Neural cell (in vitro differentiated cells): ENCODE measurements at regions not wholly inside any gene's neighbourhood (a gene's known extent, or its start where the extent isn't known, plus 50 kb on each side); places are given as distances from the start of the nearest gene placed in this dataset.

Experiments used
- H2AFZ ChIP-seq: fragments of 200-600, 300-800 bp; sonication (generic), shearing (Covaris generic); 2 replicates; pipeline ENCODE4 v1.6.0; 2014; ENCODE audit warnings: low read depth, mild to moderate bottlenecking, antibody characterized with exemption, low read length, moderate library complexity
- H3F3A ChIP-seq: fragments of 200-600 bp; shearing (Covaris generic); 2 replicates; pipeline ENCODE4 v1.6.1; 2016; ENCODE audit warnings: mild to moderate bottlenecking, moderate library complexity, mixed read lengths, antibody characterized with exemption, low read length; ENCODE audit not compliant: insufficient read depth, poor library complexity, severe bottlenecking
- H3K27ac ChIP-seq: fragments of 200-600, 300-800 bp; sonication (generic), shearing (Covaris generic); 2 replicates; pipeline ENCODE4 v1.5.1; 2014; ENCODE audit warnings: mild to moderate bottlenecking, low read length, moderate library complexity
- H3K27me3 ChIP-seq: fragments of 300-800, 200-600 bp; sonication (generic), shearing (Covaris generic); 2 replicates; pipeline ENCODE4 v1.6.0; 2014; ENCODE audit warnings: mild to moderate bottlenecking, low read depth, low read length, moderate library complexity; ENCODE audit not compliant: insufficient read depth
- H3K36me3 ChIP-seq: fragments of 300-800, 200-600 bp; sonication (generic), shearing (Covaris generic); 2 replicates; pipeline ENCODE4 v1.5.1; 2014; ENCODE audit warnings: mild to moderate bottlenecking, antibody characterized with exemption, low read length, moderate library complexity; ENCODE audit not compliant: insufficient read depth
- H3K4me2 ChIP-seq: fragments of 300-800, 200-600 bp; sonication (generic), shearing (Covaris generic); 2 replicates; pipeline ENCODE4 v1.6.0; 2014; ENCODE audit warnings: mild to moderate bottlenecking, low read length
- H3K4me3 ChIP-seq: fragments of 300-800, 200-600 bp; sonication (generic), shearing (Covaris generic); 2 replicates; pipeline ENCODE4 v1.5.1; 2014; ENCODE audit warnings: mild to moderate bottlenecking, low read length, moderate library complexity
- H3K79me2 ChIP-seq: fragments of 200-600 bp; shearing (Covaris generic); replicated peaks from 2 replicates; pipeline ENCODE4 v1.6.0; 2014; ENCODE audit warnings: mild to moderate bottlenecking, low read length, moderate library complexity; ENCODE audit not compliant: insufficient read depth
- H3K9ac ChIP-seq: fragments of 300-800, 200-600 bp; sonication (generic), shearing (Covaris generic); 2 replicates; pipeline ENCODE4 v1.6.1; 2016; ENCODE audit warnings: mild to moderate bottlenecking, low read length, mixed read lengths
- H3K9me2 ChIP-seq: fragments of 200-600 bp; shearing (Covaris generic); 2 replicates; pipeline ENCODE4 v1.6.1; 2016; ENCODE audit warnings: mild to moderate bottlenecking, low read length, mixed read lengths; ENCODE audit not compliant: insufficient read depth
- H3K9me3 ChIP-seq: fragments of 200-600, 300-800 bp; sonication (generic), shearing (Covaris generic); 2 replicates; pipeline ENCODE4 v1.6.1; 2016; ENCODE audit warnings: mild to moderate bottlenecking, mixed run types, low read length, moderate library complexity, mixed read lengths
- H4K20me1 ChIP-seq: fragments of 200-600 bp; shearing (Covaris generic); 2 replicates; pipeline ENCODE4 v1.6.1; 2016; ENCODE audit warnings: mild to moderate bottlenecking, mixed run types; ENCODE audit not compliant: insufficient read depth
- CTCF ChIP-seq: fragments of 450-650 bp; IDR thresholded peaks from 2 replicates; pipeline ENCODE4 v1.5.1; 2014; ENCODE audit warnings: antibody characterized with exemption, mild to moderate bottlenecking, moderate library complexity; ENCODE audit not compliant: poor library complexity, severe bottlenecking
- EP300 ChIP-seq: fragments of 450-650 bp; conservative IDR thresholded peaks from 2 replicates; pipeline ENCODE4 v1.6.1; 2014; ENCODE audit warnings: antibody characterized with exemption, mild to moderate bottlenecking, moderate library complexity; ENCODE audit not compliant: poor library complexity, severe bottlenecking
- EZH2 ChIP-seq: fragments of 200-600, 300-800 bp; shearing (Covaris generic), sonication (generic); IDR thresholded peaks from 2 replicates; pipeline ENCODE4 v1.6.1; 2014; ENCODE audit warnings: antibody characterized with exemption, low read length, borderline replicate concordance, mild to moderate bottlenecking; ENCODE audit not compliant: insufficient read depth, poor library complexity, severe bottlenecking
- MXI1 ChIP-seq: fragments of 450-650 bp; conservative IDR thresholded peaks from 2 replicates; pipeline ENCODE4 v1.6.1; 2014; ENCODE audit warnings: antibody characterized with exemption, mild to moderate bottlenecking; ENCODE audit not compliant: poor library complexity, severe bottlenecking
- POLR2AphosphoS5 ChIP-seq: IDR thresholded peaks from 2 replicates; pipeline ENCODE4 v1.6.1; 2012
- RAD21 ChIP-seq: fragments of 450-650 bp; conservative IDR thresholded peaks from 2 replicates; pipeline ENCODE4 v1.6.1; 2014; ENCODE audit warnings: antibody characterized with exemption, mild to moderate bottlenecking, moderate library complexity
- REST ChIP-seq: IDR thresholded peaks from 2 replicates; pipeline ENCODE4 v1.6.1; 2012; ENCODE audit warnings: borderline replicate concordance
- SMC3 ChIP-seq: fragments of 450-650 bp; conservative IDR thresholded peaks from 2 replicates; pipeline ENCODE4 v1.6.1; 2014; ENCODE audit warnings: antibody characterized with exemption, mild to moderate bottlenecking, moderate library complexity; ENCODE audit not compliant: poor library complexity
- TAF1 ChIP-seq: IDR thresholded peaks from 2 replicates; pipeline ENCODE4 v1.6.1; 2012; ENCODE audit warnings: low read depth

- H3K27me3 ChIP-seq = no peaks in the 10 kb centered on the region
- H3K9me3 ChIP-seq = no peaks in the 10 kb centered on the region
- no peaks in the 10 kb centered on the region for H3K36me3 ChIP-seq
- TF ChIP-seq SMC3 (no peak), POLR2AphosphoS5 (no peak), EZH2 (no peak), RAD21 (no peak)
- H4K20me1 ChIP-seq = no peaks in the 10 kb centered on the region
- no peak overlapping the region for H2AFZ ChIP-seq
- no peak overlapping the region for H3K4me3 ChIP-seq
- no peak overlapping the region for H3K27ac ChIP-seq
- no peak overlapping the region for H3K9ac ChIP-seq
- no peaks in the 10 kb centered on the region for H3K79me2 ChIP-seq
- H3F3A ChIP-seq = no peaks in the 10 kb centered on the region
- no peak overlapping the region for H3K4me2 ChIP-seq
- H3K9me2 ChIP-seq = no peaks in the 10 kb centered on the region
Observed at GRCh38 chr6:98777762-98778161, 56.6 kb upstream of the POU3F2 start.

- H3K9ac ChIP-seq = no peak overlapping the region
- no peak overlapping the region for H3K4me2 ChIP-seq
- H3F3A ChIP-seq = no peaks in the 10 kb centered on the region
- H3K9me2 ChIP-seq = no peaks in the 10 kb centered on the region
- no peak for TF ChIP-seq EZH2
- TF ChIP-seq SMC3 = no peak
- TF ChIP-seq TAF1 = no peak
- no peaks in the 10 kb centered on the region for H3K36me3 ChIP-seq
- H3K79me2 ChIP-seq = no peaks in the 10 kb centered on the region
- H4K20me1 ChIP-seq = no peaks in the 10 kb centered on the region
- H2AFZ ChIP-seq = no peak overlapping the region
- H3K27me3 ChIP-seq = no peaks in the 10 kb centered on the region
- no peak overlapping the region for H3K27ac ChIP-seq
- H3K4me3 ChIP-seq = no peak overlapping the region
- H3K9me3 ChIP-seq = no peaks in the 10 kb centered on the region
Observed at GRCh38 chr6:98779618-98780017, 54.8 kb upstream of the POU3F2 start.

GRCh38 chr6:98782772-98783171, 51.6 kb upstream of the POU3F2 start:
- no peak overlapping the region for H3K27ac ChIP-seq
- no peak overlapping the region for H3K4me3 ChIP-seq
- no peaks in the 10 kb centered on the region for H3K9me3 ChIP-seq
- H3K9ac ChIP-seq = no peak overlapping the region
- H3K27me3 ChIP-seq = no peaks in the 10 kb centered on the region
- no peak overlapping the region for H3K4me2 ChIP-seq
- no peaks in the 10 kb centered on the region for H4K20me1 ChIP-seq
- no peaks in the 10 kb centered on the region for H3K9me2 ChIP-seq
- no peaks in the 10 kb centered on the region for H3K79me2 ChIP-seq
- H3F3A ChIP-seq = no peaks in the 10 kb centered on the region
- TF ChIP-seq RAD21 (no peak), POLR2AphosphoS5 (no peak), REST (no peak), SMC3 (no peak), EP300 (no peak), CTCF (no peak), MXI1 (no peak), EZH2 (no peak), TAF1 (no peak)
- no peak overlapping the region for H2AFZ ChIP-seq
- H3K36me3 ChIP-seq = no peaks in the 10 kb centered on the region
